Renal pelvis (tissue), 1 donor: ENCODE measurements at regions not wholly inside any gene's neighbourhood (a gene's known extent, or its start where the extent isn't known, plus 50 kb on each side); places are given as distances from the start of the nearest gene placed in this dataset.
A peak's percentile ranks its signal among the peaks of the same experiment; 100 is the strongest.

Experiments
- DNase-seq: peaks from one replicate; pipeline ENCODE4 v3.0.0-alpha.2; 2013

GRCh38 chr10:58885146-58885545 lies 291.3 kb upstream of the PHYHIPL start:
- DNase-seq: no peak

DNA sequence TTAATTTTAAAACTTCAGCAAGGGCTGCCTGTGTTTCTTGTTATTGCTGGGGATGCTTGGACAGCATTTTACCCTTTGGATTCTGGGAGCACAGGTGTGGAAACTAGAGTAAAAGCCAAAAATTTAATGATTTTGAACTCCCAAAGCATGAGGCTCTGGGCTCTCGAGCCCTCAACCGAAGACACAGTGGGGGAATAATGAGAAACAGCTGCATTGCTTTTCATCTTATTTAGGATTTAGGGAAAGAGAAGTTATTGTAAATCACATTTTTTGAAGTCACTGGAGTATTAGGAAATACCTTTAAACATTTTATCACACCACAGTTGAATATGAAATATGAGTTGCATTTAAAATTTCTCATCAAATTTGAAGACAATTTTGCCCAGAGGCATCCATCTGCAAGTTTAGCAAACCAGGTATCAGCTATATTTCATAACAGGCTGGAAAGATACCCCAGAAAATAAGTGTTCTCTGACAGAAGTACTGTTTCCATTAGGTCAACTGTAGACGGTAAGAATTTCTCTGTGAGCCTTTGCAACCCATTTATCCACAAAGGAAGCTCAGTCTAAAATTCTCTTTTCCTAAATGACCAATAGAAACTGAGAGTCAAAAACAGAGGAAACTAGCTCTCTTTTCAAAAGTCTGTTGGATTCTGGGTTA lies 290.6 kb upstream of the PHYHIPL start:
- no peak for DNase-seq

DNA sequence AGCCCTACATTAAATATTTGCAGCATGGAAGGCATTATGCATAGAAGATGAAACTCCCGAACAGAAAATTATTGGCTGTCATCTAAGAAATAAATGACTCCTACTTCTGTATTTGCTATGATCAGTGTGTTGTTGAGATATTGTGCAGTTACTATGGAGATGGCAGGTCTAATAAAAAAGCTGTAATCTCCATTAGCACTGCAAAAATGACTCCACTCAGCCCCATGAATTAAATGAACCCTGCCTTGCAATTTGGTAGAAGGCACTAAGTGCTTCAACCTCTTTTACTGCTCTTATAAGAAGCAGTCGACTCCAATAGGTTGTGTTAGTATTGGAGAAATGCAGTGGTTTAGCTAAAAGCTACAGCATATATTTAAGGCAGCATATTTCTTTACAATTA lies 290.0 kb upstream of the PHYHIPL start:
- DNase-seq: no peak

DNA sequence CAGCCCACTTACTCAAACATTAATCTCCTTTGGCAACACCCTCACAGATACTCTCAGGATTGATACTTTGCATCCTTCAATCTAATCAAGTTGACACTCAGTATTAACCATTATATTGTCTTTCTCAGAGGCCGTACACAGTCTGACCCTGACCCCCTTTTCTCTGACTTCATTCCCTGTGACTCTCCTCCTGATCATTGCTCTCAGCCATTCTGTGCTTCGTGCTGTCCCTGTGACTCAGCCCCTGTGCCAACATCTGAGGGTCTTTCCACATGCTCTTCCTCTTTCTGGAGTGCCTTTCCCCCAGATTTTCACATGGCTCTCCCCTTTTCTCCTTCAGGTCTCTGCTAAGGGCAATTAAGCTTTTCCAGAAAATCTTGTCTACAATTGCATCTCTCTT lies 289.0 kb upstream of the PHYHIPL start:
- no peak for DNase-seq

GRCh38 chr10:58888957-58889356 lies 287.5 kb upstream of the PHYHIPL start:
- no peak for DNase-seq

GRCh38 chr10:58892031-58892531 lies 284.4 kb upstream of the PHYHIPL start:
- no peak for DNase-seq

GRCh38 chr10:58894929-58895328 lies 281.5 kb upstream of the PHYHIPL start:
- peak; percentile 20 for DNase-seq

GRCh38 chr10:58896229-58896628 lies 280.2 kb upstream of the PHYHIPL start:
- DNase-seq: no peak

DNA sequence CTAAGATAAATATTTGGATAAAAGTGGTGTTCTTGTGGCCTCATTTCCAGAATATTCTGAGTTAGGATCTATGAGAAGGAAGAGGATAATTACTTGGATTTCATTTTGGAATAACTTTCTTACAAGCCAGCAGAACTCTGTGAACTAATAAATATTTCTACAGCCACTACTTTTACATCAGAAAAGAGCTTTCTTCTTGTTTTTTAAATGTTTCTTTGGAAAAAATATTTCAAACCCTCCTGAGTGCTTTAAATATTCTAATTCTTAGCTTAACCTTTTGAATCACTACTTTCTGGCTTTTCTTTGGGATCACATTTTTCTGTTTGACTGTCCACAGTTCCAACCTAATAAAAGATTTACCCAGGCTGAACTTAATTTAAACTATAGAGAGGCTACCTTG lies 279.2 kb upstream of the PHYHIPL start:
- DNase-seq: no peak

DNA sequence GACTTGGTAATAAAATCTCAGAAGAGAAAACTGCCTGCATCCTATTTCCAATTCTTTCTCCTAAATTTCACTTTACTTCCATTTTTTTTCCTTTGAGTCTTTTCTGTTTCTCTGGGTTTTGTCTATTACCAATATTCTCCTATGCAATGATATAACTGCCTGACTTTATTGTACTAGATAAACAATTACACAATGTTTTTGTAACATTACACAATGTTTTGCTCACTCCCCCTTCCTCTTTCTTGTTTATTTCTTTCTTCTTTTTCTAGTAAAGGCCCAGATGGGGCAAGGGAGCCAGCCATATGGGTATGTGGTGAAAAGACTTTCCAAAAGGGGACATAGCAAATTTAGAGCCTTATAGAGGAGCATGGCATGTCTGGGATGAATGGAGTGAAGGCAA lies 278.7 kb upstream of the PHYHIPL start:
- DNase-seq: no peak

- no peak for DNase-seq
Measured at GRCh38 chr10:58898854-58899573, 277.4 kb upstream of the PHYHIPL start.

DNA sequence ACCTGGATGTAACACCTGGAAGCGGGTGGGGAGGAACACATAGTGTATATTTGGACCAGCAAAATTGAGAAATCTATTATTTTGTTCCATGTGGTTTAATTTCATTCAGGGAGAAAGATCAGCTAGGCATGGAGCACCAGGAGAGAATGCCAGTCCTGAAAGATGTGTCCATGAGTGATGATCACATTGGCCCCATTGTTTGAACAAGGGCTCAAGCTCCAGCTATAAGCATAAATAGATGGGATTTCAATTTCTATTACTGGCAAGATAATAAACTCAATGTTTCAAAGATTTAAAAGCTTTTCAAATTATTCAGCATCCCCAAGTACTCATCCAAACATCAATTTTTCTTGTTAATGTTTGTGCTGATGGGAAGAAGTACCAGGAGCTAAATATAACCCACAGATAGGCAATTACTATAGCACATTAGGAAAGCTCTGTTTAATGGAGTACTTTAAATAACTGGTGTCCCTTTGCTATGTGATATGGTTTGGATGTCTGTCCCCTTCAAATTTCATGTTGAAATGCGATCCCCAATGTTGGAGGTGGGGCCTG lies 275.3 kb upstream of the PHYHIPL start:
- DNase-seq: no peak

- no peak for DNase-seq
Measured at GRCh38 chr10:58903071-58903470, 273.4 kb upstream of the PHYHIPL start.

DNA sequence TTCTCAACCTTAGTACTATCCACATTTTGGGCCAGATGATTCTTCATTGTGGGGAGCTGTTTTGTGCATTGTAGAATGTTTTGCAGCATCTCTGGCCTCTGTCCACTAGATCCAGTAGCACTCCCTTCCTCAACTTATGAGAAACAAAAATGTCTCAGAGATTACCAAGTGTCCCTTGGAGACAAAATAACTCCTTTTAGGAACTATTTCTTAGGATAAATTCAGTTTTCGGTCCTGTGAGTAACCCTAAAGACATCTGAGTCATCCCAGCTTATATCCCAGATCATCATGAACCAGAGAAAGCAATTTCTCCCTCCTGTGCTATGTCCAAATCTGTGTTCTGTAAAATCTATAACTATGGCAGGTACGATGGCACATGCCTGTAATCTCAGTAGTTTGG lies 266.6 kb upstream of the PHYHIPL start:
- no peak for DNase-seq

- DNase-seq: no peak
Measured at GRCh38 chr10:58913717-58914116, 262.7 kb upstream of the PHYHIPL start.

DNA sequence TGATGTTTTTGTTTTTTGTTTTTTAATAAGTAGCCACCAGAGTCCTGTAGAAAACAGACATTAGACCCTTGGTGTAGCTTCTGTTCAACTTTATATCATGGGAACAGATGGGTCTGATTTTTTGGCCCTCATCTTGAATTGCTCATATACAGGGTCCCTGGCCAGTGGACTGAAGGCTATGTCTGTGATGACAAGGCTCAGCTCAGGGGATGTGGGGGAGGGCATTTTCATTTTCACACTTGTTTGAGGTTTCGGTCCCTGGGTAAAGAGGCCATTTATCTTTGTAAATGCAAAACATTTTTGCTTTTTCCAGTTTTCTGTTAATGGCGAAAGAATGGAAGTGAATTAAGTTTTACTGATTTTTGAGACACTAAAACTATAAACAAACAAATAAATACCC lies 257.6 kb upstream of the PHYHIPL start:
- DNase-seq: no peak

DNA sequence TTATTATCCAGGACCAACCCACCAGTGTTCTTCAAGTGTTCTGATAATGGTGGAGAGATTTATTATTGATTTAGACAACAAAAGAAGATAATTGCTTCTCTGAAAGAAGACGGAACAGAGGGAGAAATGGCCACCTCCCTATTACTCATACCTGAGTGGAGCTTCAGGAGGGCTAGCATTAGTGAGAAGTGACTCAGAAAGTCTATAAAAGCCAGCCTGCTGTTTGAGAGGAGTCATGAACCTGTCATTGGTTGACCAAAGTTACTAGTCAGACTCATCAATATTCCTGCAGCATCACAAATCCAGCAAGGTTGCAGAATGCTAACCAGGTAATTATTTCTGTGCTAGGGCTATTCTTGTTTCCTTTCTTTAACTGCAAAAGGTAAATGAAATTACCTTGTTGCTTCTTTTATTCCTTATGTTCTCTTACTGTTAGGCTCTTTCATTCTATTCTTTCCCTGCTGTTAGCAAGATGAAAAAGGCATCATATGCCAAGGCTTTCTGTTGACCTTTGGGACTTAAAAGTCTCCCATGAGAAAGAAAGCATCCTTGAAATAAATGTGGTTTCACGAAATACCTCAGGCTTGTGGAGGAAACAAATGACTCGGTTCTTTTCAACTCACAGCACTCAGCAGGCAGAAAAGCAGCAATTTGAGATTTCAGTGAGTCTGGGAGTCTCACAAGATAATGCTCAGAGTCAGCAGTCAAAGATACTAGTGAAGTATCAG lies 256.4 kb upstream of the PHYHIPL start:
- DNase-seq: no peak

GRCh38 chr10:58920655-58921003 lies 255.8 kb upstream of the PHYHIPL start:
- no peak for DNase-seq

- DNase-seq: no peak
Measured at GRCh38 chr10:58921421-58921855, 255.0 kb upstream of the PHYHIPL start.

DNA sequence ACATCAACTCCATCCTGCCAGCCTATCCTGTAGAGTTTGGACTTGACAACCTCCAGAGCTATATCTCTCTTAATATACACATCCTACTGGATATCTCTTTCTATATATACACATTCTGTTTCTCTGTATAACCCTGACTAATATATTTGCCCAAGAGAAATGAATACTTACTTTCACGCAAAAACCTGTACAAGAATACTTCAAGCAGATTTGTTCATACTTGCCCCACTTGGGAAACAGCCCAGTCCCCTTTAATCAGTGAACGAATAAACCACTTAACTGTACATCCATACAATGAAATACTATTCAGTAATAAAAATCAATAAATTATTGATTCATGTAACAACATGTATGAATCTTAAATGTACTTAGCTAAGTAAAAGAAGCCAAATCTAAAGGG lies 251.1 kb upstream of the PHYHIPL start:
- DNase-seq: no peak

DNA sequence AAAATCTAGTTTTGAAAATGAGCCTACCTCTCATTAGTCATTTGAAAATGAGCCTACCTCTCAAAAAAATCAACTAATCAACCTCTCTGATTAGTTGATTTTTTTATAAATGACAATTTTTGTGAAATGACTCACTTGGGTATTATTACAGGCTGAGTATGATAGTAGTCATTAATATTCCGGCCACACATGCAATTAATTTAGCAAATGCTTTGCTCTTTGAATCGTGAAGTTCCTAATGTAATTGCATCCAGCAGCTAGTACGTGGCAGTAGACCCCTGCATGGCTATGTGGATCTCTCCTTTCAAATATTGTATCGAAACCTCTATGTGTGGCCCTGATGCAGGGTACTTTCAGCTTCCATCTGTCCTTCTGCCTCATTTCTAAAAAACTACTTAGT lies 245.9 kb upstream of the PHYHIPL start:
- no peak for DNase-seq

DNA sequence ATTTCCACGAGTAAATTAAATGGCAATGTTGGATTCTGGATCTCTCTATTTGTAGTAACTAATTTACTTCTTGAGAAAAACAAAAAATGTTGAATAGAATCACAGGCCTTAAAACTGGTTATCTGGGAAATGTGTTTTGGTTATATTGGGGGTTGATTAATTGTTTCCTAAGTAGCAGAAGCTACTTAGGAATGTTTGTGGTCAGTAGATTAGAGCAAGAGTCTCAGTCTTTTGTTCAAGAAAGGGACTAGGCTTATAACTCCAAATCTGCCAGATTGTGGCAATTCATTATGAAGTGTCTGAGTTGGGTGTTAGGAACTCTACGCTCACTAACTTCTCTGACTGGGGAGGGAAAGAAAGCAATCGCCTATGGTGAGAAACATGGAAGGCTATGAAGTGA lies 244.3 kb upstream of the PHYHIPL start:
- DNase-seq: no peak
